Prostate gland (tissue), 2 donors: ENCODE measurements at regions not wholly inside any gene's neighbourhood (a gene's known extent, or its start where the extent isn't known, plus 50 kb on each side); places are given as distances from the start of the nearest gene placed in this dataset.
"Not testable (repeated sequence)": the region's sequence is repeated elsewhere in the genome, so short reads cannot be mapped to it uniquely, and the experiment has no call there.

ENCODE experiments used
- DNase-seq: peaks from one replicate; pipeline ENCODE4 v3.0.0-alpha.2; 2019; ENCODE audit warnings: low spot score
- H3K27ac ChIP-seq, 2 donors: fragments of 200-600 bp; sonication (generic); 2 replicates each; pipeline ENCODE4 v1.5.1; 2017 to 2019
- H3K27me3 ChIP-seq: fragments of 200-600 bp; sonication (generic); replicated peaks from 2 replicates; pipeline ENCODE4 v1.5.1; 2019; ENCODE audit not compliant: insufficient read depth
- H3K36me3 ChIP-seq, 2 donors: fragments of 200-600 bp; sonication (generic); 1 replicate in 1 of 2; 2 replicates in 1 of 2; pipeline versions ENCODE4 v1.5.1 to v1.8.1; 2017 to 2019
- H3K4me1 ChIP-seq: fragments of 200-600 bp; sonication (generic); replicated peaks from 2 replicates; pipeline ENCODE4 v1.5.1; 2019
- H3K4me3 ChIP-seq, 2 donors: fragments of 200-600 bp; sonication (generic); 2 replicates each; pipeline ENCODE4 v1.5.1; 2017 to 2019
- H3K9me3 ChIP-seq: fragments of 200-600 bp; sonication (generic); 2 replicates; pipeline ENCODE4 v1.5.1; 2017
- POLR2A ChIP-seq: fragments of 450-650 bp; IDR thresholded peaks from one replicate; pipeline ENCODE4 v1.6.1; 2016; ENCODE audit warnings: antibody characterized with exemption, mild to moderate bottlenecking
- POLR2AphosphoS5 ChIP-seq: sonication (generic); formaldehyde crosslinking; IDR thresholded peaks from one replicate; pipeline ENCODE4 v1.6.1; 2017; ENCODE audit warnings: antibody characterized with exemption
- WGBS: methylation state at CpG from one replicate; pipeline ENCODE4 v1.1.5; 2018; 5-methylcytosine and 5-hydroxymethylcytosine counted together
- intact Hi-C: fragments of 100-400 bp; cut with DNase I; formaldehyde crosslinking; loops from one replicate; pipeline ENCODE4 v1.14.2; 2022
- TF ChIP-seq, protein P1 (sequence below), 4 experiments: fragments of 200-600 bp in 2 of 4; fragments of 450-650 bp in 2 of 4; sonication (generic) in 2 of 4; IDR thresholded peaks; 1 replicate in 3 of 4; 2 replicates in 1 of 4; pipeline ENCODE4 v1.5.1; 2016 to 2019; ENCODE audit warnings: antibody characterized with exemption in 4 of 4, mild to moderate bottlenecking in 2 of 4, moderate library complexity in 2 of 4

DNA sequence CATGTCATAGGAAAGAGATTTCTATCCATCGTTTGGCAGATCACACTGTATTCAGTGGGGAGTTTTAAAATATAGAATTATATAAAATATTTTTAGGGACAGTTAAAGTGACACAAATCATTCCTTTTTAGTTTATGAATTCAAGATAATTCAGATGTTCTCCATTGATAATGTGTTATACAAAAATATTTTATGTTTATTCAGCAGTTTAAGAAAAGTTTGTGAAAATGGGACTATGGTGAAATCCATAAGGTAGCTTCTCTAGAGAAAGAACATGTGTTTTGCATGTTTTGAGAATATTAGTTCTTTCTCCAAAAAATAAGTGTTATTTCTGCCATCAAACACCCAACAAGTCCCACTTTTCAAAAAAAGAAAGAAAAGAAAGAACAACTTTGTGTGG is 122.9 kb downstream of the EMB start:
- Histone ChIP-seq H3K9me3 (no peaks in the 10 kb centered on the region), H3K4me1 (no peaks in the 10 kb centered on the region), H3K4me3 (no peak overlapping the region), H3K36me3 (no peaks in the 10 kb centered on the region), H3K27ac (no peak overlapping the region), H3K27me3 (no peaks in the 10 kb centered on the region)
- 68% methylated on average over 1 of the region's 1 CpG for WGBS
- TF ChIP-seq POLR2A = no peak
- TF ChIP-seq POLR2AphosphoS5 = no peak
- TF ChIP-seq, protein P1, sequence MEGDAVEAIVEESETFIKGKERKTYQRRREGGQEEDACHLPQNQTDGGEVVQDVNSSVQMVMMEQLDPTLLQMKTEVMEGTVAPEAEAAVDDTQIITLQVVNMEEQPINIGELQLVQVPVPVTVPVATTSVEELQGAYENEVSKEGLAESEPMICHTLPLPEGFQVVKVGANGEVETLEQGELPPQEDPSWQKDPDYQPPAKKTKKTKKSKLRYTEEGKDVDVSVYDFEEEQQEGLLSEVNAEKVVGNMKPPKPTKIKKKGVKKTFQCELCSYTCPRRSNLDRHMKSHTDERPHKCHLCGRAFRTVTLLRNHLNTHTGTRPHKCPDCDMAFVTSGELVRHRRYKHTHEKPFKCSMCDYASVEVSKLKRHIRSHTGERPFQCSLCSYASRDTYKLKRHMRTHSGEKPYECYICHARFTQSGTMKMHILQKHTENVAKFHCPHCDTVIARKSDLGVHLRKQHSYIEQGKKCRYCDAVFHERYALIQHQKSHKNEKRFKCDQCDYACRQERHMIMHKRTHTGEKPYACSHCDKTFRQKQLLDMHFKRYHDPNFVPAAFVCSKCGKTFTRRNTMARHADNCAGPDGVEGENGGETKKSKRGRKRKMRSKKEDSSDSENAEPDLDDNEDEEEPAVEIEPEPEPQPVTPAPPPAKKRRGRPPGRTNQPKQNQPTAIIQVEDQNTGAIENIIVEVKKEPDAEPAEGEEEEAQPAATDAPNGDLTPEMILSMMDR (IDR thresholded peaks at IDR 0.05) = no peak
- intact Hi-C loops = no loop called here
- no peak for DNase-seq

DNA sequence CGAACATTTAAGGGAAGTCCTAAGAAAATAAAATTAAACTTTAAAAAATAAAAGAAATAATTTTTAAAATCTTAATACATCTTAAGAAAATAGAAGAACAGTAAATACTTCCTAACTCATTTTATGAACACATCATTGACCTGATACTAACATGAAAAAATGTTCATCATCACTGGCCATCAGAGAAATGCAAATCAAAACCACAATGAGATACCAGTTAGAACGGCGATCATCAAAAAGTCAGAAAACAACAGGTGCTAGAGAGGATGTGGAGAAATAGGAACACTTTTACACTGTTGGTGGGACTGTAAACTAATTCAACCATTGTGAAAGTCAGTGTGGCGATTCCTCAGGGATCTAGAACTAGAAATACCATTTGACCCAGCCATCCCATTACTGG is 134.6 kb downstream of the EMB start:
- H3K4me3 ChIP-seq, H3K27me3 ChIP-seq, H3K9me3 ChIP-seq, H3K36me3 ChIP-seq, intact Hi-C loops, DNase-seq, H3K4me1 ChIP-seq, H3K27ac ChIP-seq: not testable (repeated sequence)
- WGBS = 74% methylated on average over 4 of the region's 4 CpGs

DNA sequence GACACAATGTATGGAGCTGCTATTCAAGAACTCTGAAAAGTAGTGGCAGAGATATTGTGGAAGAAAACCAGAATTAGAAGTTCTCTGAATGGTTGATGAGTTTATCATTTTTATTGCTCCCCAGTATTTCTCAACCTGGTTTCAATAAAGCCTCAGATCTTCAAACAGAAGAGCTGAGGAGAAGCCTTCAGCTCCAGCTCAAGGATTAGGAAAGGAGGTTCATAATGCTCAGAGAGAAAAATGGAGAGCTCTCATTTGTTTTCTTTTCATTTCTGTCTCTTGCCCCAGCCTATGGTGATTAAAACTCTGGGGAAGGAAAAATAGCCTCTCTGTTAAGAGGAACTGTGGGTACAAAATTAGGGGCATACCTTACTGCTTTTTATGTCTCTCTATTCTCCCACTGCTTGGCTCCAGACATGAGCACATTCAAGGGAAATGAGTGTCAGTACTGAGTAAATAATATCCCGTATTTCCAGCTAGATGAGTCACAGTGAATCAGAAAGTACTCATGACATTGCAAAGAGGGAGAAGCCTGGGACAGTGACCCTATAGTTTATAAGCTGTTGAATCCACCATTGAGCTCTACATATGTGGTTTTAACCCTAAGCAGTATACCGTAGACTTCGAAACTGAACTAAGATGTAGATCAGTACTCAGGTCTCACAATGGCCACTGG is 138.1 kb downstream of the EMB start:
- intact Hi-C loops = no loop called here
- H3K4me1 ChIP-seq = no peaks in the 10 kb centered on the region
- no peaks in the 10 kb centered on the region for H3K36me3 ChIP-seq
- H3K4me3 ChIP-seq = no peak overlapping the region
- no peak overlapping the region for H3K27ac ChIP-seq
- no peak for DNase-seq
- H3K27me3 ChIP-seq = no peaks in the 10 kb centered on the region
- WGBS = 72% methylated on average over 3 of the region's 3 CpGs
- TF ChIP-seq POLR2A = no peak
- no peaks in the 10 kb centered on the region for H3K9me3 ChIP-seq

DNA sequence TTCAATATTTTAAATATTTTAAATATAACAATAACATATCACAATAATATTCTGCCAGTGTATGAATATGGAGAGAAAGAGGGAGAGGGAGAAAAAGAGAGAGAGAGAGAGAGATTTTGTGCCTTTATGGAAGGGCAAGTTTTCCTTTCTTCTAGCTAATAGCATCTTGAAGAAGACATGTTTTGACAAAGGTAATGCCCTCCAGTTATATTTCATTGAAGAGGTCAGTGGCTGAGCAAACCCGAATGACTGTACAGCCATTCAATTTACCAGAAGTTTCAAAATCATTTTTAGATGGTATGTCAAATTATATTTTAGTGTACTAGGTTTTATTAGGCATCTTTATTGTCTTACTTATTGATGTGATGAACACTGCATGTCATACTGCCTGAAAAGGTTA is 139.3 kb downstream of the EMB start:
- H3K36me3 ChIP-seq = no peaks in the 10 kb centered on the region
- no peaks in the 10 kb centered on the region for H3K4me1 ChIP-seq
- TF ChIP-seq, protein P1 (IDR thresholded peaks at IDR 0.05) = no peak
- TF ChIP-seq POLR2AphosphoS5 (no peak), POLR2A (no peak)
- intact Hi-C loops = no loop called here
- no peak for DNase-seq
- H3K27ac ChIP-seq = no peak overlapping the region
- no peak overlapping the region for H3K4me3 ChIP-seq
- 25% methylated on average over 1 of the region's 1 CpG for WGBS
- H3K27me3 ChIP-seq = no peaks in the 10 kb centered on the region
- H3K9me3 ChIP-seq = no peaks in the 10 kb centered on the region

DNA sequence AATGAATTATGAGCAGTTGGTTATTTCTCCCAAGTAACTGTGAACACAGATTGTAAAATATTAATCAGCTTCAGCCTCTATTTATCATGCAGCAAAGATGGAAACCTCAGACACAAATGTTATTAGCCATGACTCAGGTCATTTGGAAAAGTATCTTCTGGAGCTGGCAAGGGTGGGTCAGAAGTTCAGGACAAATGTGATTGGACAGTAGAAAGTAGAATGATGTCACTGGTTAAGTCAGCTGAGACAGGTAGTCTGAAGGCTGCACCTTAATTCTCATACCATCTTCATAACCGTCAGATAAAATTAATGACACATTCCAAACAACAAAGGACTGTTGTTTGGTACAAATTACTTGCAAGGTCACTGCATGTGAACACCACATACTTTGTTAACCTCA is 140.2 kb downstream of the EMB start:
- H3K27me3 ChIP-seq = no peaks in the 10 kb centered on the region
- TF ChIP-seq POLR2A (no peak), POLR2AphosphoS5 (no peak)
- TF ChIP-seq, protein P1 (IDR thresholded peaks at IDR 0.05) = no peak
- no peaks in the 10 kb centered on the region for H3K9me3 ChIP-seq
- H3K36me3 ChIP-seq = no peaks in the 10 kb centered on the region
- H3K4me3 ChIP-seq = no peak overlapping the region
- WGBS = 69% methylated on average over 1 of the region's 1 CpG
- H3K27ac ChIP-seq = no peak overlapping the region
- H3K4me1 ChIP-seq = no peaks in the 10 kb centered on the region
- DNase-seq = no peak
- intact Hi-C loops = no loop called here

DNA sequence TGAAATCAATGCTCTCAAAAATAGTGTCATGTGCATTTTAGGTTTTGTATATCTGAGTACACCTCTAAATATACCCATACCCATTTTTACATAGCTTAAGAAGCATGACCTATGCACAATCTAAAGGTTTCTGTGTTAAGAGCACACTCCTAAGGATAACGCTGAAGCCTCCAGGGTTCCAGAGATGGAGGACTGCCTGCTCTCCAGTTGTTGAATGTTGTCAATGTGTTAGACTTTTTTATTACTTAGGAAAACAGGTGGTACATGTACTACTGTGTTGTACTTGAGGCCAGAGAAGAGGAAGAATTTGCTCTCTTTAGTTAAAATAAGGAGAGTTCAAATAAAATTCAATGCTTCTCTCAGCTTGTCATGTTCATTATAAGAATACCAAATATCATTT is 141.2 kb downstream of the EMB start:
- H3K27ac ChIP-seq = no peak overlapping the region
- H3K36me3 ChIP-seq = no peaks in the 10 kb centered on the region
- H3K9me3 ChIP-seq = no peaks in the 10 kb centered on the region
- TF ChIP-seq, protein P1 (IDR thresholded peaks at IDR 0.05) = no peak
- TF ChIP-seq POLR2AphosphoS5 = no peak
- no peak for TF ChIP-seq POLR2A
- intact Hi-C loops = no loop called here
- no peak overlapping the region for H3K4me3 ChIP-seq
- no peaks in the 10 kb centered on the region for H3K4me1 ChIP-seq
- 91% methylated on average over 1 of the region's 1 CpG for WGBS
- DNase-seq = no peak
- H3K27me3 ChIP-seq = no peaks in the 10 kb centered on the region
